LNCaP clone FGC (cell line): ENCODE measurements at regions not wholly inside any gene's neighbourhood (a gene's known extent, or its start where the extent isn't known, plus 50 kb on each side); places are given as distances from the start of the nearest gene placed in this dataset.

ENCODE experiments used
- DNase-seq: peaks from one replicate; pipeline ENCODE4 v3.0.0-alpha.2; 2011; ENCODE audit warnings: low read depth
- H3K4me3 ChIP-seq: 2 replicates; pipeline ENCODE4 v1.5.1; 2011; ENCODE audit warnings: mild to moderate bottlenecking, low read depth, low read length, control low read depth
- CTCF ChIP-seq: IDR thresholded peaks from 2 replicates; pipeline ENCODE4 v1.5.1; 2012; ENCODE audit warnings: mild to moderate bottlenecking; ENCODE audit not compliant: control insufficient read depth, insufficient read depth; ENCODE audit errors: extremely low read depth

GRCh38 chr2:107688135-107688534 lies 138.6 kb upstream of the RGPD4 start:
- DNase-seq, result no peak
- no peak overlapping the region for H3K4me3 ChIP-seq
- no peak for TF ChIP-seq CTCF

- no peak overlapping the region for H3K4me3 ChIP-seq
- no peak for TF ChIP-seq CTCF
- no peak for DNase-seq
Measured at GRCh38 chr2:107693604-107694003, 133.1 kb upstream of the RGPD4 start.

- TF ChIP-seq CTCF, result no peak
- DNase-seq, result no peak
- no peak overlapping the region for H3K4me3 ChIP-seq
Measured at GRCh38 chr2:107694667-107695066, 132.0 kb upstream of the RGPD4 start.

- DNase-seq, result no peak
- TF ChIP-seq CTCF, result no peak
- no peak overlapping the region for H3K4me3 ChIP-seq
Measured at GRCh38 chr2:107697385-107697784, 129.3 kb upstream of the RGPD4 start.

- TF ChIP-seq CTCF, result no peak
- DNase-seq, result no peak
- no peak overlapping the region for H3K4me3 ChIP-seq
Measured at GRCh38 chr2:107698861-107699260, 127.8 kb upstream of the RGPD4 start.

GRCh38 chr2:107700073-107700472 lies 126.6 kb upstream of the RGPD4 start:
- H3K4me3 ChIP-seq, result no peak overlapping the region
- DNase-seq, result no peak
- no peak for TF ChIP-seq CTCF

- no peak for TF ChIP-seq CTCF
- DNase-seq, result peak; percentile 61
- H3K4me3 ChIP-seq, result no peak overlapping the region
Measured at GRCh38 chr2:107711941-107712340, 114.8 kb upstream of the RGPD4 start.
